GM18520 (cell line): ENCODE measurements at regions not wholly inside any gene's neighbourhood (a gene's known extent, or its start where the extent isn't known, plus 50 kb on each side); places are given as distances from the start of the nearest gene placed in this dataset.
"Not testable (repeated sequence)": the region's sequence is repeated elsewhere in the genome, so short reads cannot be mapped to it uniquely, and the experiment has no call there.

ENCODE experiments used
- ATAC-seq: cut with Tn5 transposase; IDR thresholded peaks from one replicate; pipeline ENCODE4 v1.9.1; 2021; ENCODE audit not compliant: unreplicated experiment

GRCh38 chr7:106348231-106348630 lies 63.4 kb upstream of the NAMPT start:
- no peak for ATAC-seq

GRCh38 chr7:106347229-106347833 lies 62.5 kb upstream of the NAMPT start:
- no peak for ATAC-seq

DNA sequence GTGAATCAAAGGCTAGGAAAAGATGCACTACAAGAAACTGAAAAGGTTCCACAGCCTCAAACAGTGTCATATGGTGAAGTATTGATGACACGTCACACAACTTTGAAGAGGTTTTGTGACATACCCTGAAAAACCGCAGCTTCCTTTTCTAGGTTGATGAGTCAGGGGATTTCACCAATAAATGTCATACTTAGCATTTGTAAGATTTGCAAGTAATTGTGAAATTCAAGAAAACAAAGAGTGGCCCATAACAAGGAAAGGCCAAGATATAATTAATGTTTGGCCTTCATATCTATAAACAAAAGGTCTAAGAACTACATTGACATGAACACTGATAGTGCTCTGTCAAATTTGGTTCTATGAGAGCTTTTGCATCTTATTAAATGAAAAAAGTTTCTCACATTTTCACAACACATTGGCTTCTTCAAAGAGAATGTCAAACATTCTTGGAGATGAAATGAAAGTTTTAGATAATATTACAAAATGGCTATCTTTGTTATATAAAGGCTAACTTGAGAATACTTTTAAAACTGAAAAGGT lies 62.0 kb upstream of the NAMPT start:
- peak; percentile 85 for ATAC-seq

DNA sequence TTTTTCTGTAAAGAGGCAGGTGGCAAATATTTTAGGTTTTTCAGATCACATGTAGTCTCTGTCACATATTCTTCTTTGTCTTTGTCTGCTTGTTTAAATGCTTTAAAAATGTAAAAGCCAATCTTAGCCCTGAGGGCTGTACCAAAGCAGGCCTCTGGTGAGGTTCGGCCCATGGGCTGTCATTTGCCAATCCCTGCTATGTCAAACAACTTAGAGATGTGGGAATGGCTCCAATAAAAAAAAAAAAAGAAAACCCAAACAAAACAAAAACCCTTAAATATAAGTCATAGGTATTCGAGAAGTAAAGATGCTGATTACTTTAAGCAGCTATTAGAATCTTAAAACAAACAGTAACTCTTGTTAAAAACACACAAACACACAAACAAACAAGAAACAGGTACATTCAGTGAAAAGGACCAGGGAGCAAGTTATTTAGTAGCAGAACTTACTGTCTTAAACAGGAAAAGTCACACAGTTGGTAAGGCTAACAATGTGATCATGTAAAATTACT lies 61.4 kb upstream of the NAMPT start:
- ATAC-seq, result no peak

- ATAC-seq, result peak; percentile 28
Measured at GRCh38 chr7:106345421-106346166, 60.8 kb upstream of the NAMPT start.

DNA sequence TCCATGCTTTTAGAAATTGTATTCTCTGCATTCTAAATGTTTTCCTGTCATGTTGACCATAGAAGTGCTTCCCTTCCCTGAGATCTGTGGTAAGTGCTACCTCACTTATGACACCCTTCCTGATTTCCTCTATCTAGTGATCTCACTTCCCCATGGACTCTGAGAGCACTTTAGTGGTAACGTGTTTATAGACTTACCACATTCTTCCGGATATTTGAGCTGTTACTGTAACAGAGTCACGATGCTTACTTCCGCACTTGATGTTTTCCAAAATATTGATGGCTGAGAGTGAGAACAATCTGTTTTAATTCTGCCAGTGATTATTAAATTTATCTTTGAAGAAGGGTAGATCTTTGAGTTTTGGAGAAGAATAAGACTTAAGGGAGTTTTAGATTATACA lies 60.1 kb upstream of the NAMPT start:
- ATAC-seq, result no peak

DNA sequence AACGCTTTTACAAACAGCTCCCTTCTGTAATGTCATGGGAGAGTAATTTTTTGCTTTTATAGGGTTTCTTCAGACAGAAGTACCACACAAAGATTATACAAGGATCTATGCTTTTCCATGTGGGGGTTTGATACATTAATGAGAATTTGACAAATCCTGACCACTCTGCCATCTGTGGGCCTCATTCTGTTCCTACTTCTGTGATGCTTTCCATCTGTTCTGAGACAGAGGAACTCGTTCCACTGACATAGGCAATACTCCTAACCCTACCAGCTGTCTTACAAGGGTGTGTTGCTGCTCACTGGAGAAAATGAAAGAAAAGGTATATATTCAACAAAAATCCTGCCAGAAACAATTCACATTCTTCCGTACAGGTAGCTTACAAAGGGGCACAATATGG lies 59.4 kb upstream of the NAMPT start:
- no peak for ATAC-seq

- ATAC-seq, result not testable (repeated sequence)
Measured at GRCh38 chr7:106342049-106342448, 57.3 kb upstream of the NAMPT start.

DNA sequence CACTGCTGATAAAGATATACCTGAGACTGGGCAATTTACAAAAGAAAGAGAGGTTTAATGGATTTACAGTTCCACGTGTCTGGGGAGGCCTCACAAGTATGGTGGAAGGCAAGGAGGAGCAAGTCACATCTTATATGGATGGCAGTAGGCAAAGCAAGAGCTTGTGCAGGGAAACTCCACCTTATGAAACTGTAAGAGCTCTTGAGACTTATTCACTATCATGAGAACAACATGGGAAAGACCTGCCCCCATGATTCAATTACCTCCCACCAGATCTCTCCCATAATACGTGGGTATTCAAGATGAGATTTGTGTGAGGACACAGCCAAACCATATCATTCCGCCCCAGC lies 55.4 kb upstream of the NAMPT start:
- ATAC-seq, result not testable (repeated sequence)

- no peak for ATAC-seq
Measured at GRCh38 chr7:106339513-106340246, 54.9 kb upstream of the NAMPT start.

DNA sequence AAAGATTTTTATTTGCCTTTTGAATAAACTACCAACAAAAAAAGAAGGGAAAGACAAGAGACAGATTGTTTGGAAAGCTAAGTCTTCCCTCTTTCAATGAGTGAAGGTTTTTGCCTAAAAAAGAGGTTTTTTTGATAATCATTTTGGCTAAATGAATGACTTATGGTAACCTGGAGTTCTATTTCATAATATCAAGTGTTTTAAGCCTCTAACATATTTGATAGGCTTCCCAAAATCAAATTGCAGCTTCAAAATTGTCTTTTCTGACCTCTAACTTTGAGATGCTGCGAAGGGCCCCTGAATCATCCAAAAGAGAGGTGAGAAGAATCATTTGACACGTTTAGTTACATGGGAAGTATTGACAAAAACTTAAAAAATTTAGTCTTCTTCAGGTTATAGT lies 53.0 kb upstream of the NAMPT start:
- ATAC-seq, result no peak

- ATAC-seq, result no peak
Measured at GRCh38 chr7:106335814-106336213, 51.0 kb upstream of the NAMPT start.
